Progenitor cell of endocrine pancreas (in vitro differentiated cells): ENCODE measurements at regions not wholly inside any gene's neighbourhood (a gene's known extent, or its start where the extent isn't known, plus 50 kb on each side); places are given as distances from the start of the nearest gene placed in this dataset.
A peak's percentile ranks its signal among the peaks of the same experiment; 100 is the strongest.

Source experiments
- DNase-seq: peaks from one replicate; pipeline ENCODE4 v3.0.0; 2021; ENCODE audit warnings: low spot score; ENCODE audit not compliant: unreplicated experiment
- H3K27ac Mint-ChIP-seq: 2 replicates; pipeline ENCODE4 v1.8.0; 2021; ENCODE audit warnings: mild to moderate bottlenecking, moderate library complexity, mixed read lengths
- H3K27me3 Mint-ChIP-seq: 2 replicates; pipeline ENCODE4 v1.8.0; 2021; ENCODE audit warnings: mixed read lengths
- H3K36me3 Mint-ChIP-seq: 2 replicates; pipeline ENCODE4 v1.8.0; 2022; ENCODE audit warnings: mixed read lengths; ENCODE audit not compliant: insufficient read depth
- H3K4me1 Mint-ChIP-seq: 2 replicates; pipeline ENCODE4 v1.8.0; 2021; ENCODE audit warnings: low read depth, mixed read lengths
- H3K4me3 Mint-ChIP-seq: 2 replicates; pipeline ENCODE4 v1.8.0; 2021; ENCODE audit warnings: low read depth, mild to moderate bottlenecking, moderate library complexity, mixed read lengths
- H3K9me3 Mint-ChIP-seq: 2 replicates; pipeline ENCODE4 v1.8.0; 2021; ENCODE audit warnings: low read depth, mixed read lengths
- TF ChIP-seq, protein P1 (sequence below): fragments of 200-600 bp; sonication (generic); IDR thresholded peaks from one replicate; pipeline ENCODE4 v1.5.0; 2021; ENCODE audit warnings: antibody characterized with exemption, mild to moderate bottlenecking; ENCODE audit not compliant: unreplicated experiment

DNA sequence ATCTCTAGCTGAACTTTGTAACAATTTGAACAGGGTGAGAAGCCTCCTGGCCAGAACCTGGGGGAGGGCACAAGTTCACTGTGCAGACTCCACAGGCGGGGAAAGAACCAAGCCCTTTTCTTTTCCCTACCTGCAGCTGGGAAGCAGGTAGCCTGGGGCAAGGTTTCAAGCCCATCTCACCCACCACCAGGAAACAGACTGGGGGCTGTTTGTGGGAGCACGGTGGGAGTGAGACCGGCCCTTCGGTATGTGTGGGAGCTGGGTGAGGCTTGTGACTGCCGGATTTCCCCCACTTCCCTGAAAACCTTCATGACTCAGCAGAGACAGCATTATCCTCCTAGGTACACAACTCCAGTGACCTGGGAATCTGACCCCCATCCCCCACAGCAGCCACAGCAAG, 211.7 kb downstream of the ZNF674 start:
- no peaks in the 10 kb centered on the region for H3K27me3 Mint-ChIP-seq
- TF ChIP-seq, protein P1, sequence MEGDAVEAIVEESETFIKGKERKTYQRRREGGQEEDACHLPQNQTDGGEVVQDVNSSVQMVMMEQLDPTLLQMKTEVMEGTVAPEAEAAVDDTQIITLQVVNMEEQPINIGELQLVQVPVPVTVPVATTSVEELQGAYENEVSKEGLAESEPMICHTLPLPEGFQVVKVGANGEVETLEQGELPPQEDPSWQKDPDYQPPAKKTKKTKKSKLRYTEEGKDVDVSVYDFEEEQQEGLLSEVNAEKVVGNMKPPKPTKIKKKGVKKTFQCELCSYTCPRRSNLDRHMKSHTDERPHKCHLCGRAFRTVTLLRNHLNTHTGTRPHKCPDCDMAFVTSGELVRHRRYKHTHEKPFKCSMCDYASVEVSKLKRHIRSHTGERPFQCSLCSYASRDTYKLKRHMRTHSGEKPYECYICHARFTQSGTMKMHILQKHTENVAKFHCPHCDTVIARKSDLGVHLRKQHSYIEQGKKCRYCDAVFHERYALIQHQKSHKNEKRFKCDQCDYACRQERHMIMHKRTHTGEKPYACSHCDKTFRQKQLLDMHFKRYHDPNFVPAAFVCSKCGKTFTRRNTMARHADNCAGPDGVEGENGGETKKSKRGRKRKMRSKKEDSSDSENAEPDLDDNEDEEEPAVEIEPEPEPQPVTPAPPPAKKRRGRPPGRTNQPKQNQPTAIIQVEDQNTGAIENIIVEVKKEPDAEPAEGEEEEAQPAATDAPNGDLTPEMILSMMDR, result no peak
- no peaks in the 10 kb centered on the region for H3K4me1 Mint-ChIP-seq
- no peak overlapping the region for H3K27ac Mint-ChIP-seq
- peaks cover 53% of the 10 kb centered on the region for H3K9me3 Mint-ChIP-seq
- H3K4me3 Mint-ChIP-seq, result no peak overlapping the region
- H3K36me3 Mint-ChIP-seq, result peaks cover 1% of the 10 kb centered on the region
- no peak for DNase-seq

DNA sequence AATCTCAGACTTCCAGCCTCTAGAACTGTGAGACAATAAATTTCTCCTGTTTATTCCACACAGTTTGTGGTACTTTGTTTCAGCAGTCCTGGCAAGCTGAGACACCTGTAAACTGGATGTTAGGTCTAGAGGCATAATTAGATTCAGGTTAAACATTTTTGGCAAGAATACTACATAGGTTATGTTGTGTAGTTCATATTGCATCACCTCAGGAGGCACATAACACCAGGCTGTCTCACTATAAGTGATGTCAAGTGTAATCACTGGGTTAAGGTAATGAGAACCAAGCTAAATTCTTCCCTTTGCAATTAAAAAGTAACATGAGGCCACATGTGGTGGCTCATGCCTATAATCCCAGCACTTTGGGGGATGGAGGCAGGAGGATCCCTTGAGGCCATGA, 214.2 kb downstream of the ZNF674 start:
- Mint-ChIP-seq H3K4me3 (no peak overlapping the region), H3K36me3 (no peaks in the 10 kb centered on the region), H3K4me1 (peaks cover 10% of the 10 kb centered on the region), H3K9me3 (peaks cover 35% of the 10 kb centered on the region), H3K27ac (no peak overlapping the region), H3K27me3 (no peaks in the 10 kb centered on the region)
- TF ChIP-seq, protein P1, result no peak
- DNase-seq, result no peak

DNA sequence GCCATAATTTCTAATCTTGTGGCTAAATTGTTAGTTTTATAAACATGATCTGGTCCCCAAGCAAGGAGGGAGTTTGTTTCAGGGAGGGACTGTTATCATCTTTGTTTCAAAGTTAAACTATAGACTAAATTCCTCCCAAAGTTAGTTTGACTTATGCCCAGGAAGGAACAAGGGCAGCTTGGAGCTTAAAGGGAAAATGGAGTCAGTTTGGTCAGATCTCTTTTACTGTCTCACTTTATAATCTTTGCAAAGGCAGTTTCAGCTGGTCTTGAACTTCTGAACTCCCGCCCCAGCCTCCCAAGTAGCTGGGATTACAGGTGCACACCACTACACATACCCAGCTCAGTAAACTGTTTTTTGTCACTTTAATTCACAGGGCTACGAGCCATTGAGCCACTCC, 214.7 kb downstream of the ZNF674 start:
- peaks cover 12% of the 10 kb centered on the region for H3K4me1 Mint-ChIP-seq
- TF ChIP-seq, protein P1, result no peak
- no peak overlapping the region for H3K27ac Mint-ChIP-seq
- no peaks in the 10 kb centered on the region for H3K27me3 Mint-ChIP-seq
- peaks cover 33% of the 10 kb centered on the region for H3K9me3 Mint-ChIP-seq
- no peak for DNase-seq
- no peaks in the 10 kb centered on the region for H3K36me3 Mint-ChIP-seq
- H3K4me3 Mint-ChIP-seq, result no peak overlapping the region

DNA sequence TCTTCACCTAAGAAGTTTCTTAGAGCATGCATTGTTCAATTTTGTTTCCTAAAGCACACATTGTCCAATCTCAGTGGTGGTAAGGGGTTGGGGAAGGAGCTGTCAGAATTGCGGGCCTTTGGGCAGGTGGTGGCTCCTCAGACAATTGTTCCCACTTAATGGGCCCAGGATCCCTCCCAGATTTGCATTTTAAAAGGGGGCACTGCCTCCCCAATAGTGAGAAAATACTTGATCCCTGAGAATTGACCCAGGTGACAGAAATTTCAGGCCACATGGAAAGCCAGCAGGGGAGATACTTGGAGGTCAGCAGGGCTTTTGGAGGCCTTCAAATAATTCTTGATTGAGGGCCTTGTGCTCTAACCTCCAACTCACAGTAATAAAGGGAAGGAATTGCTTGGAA, 217.1 kb downstream of the ZNF674 start:
- no peaks in the 10 kb centered on the region for H3K27me3 Mint-ChIP-seq
- H3K4me3 Mint-ChIP-seq, result no peak overlapping the region
- no peak for DNase-seq
- H3K27ac Mint-ChIP-seq, result peak overlapping the region; percentile 97
- TF ChIP-seq, protein P1, result no peak
- H3K36me3 Mint-ChIP-seq, result peaks cover 2% of the 10 kb centered on the region
- peaks cover 18% of the 10 kb centered on the region for H3K4me1 Mint-ChIP-seq
- H3K9me3 Mint-ChIP-seq, result peaks cover 25% of the 10 kb centered on the region

- TF ChIP-seq, protein P1, result no peak
- peaks cover 4% of the 10 kb centered on the region for H3K36me3 Mint-ChIP-seq
- H3K4me3 Mint-ChIP-seq, result peak overlapping the region; percentile 65
- peaks cover 18% of the 10 kb centered on the region for H3K4me1 Mint-ChIP-seq
- H3K9me3 Mint-ChIP-seq, result peaks cover 27% of the 10 kb centered on the region
- peak; percentile 16 for DNase-seq
- H3K27me3 Mint-ChIP-seq, result no peaks in the 10 kb centered on the region
- peak overlapping the region; percentile 97 for H3K27ac Mint-ChIP-seq
Measured at GRCh38 chrX:46327566-46328115, 217.6 kb downstream of the ZNF674 start.
